Fibroblast of villous mesenchyme (primary cell): ENCODE measurements at regions not wholly inside any gene's neighbourhood (a gene's known extent, or its start where the extent isn't known, plus 50 kb on each side); places are given as distances from the start of the nearest gene placed in this dataset.
A peak's percentile ranks its signal among the peaks of the same experiment; 100 is the strongest.

Experiments used
- DNase-seq: peaks from one replicate; pipeline ENCODE4 v3.0.0-alpha.2; 2010; ENCODE audit warnings: low read depth
- H3K4me3 ChIP-seq: 2 replicates; pipeline ENCODE4 v1.5.1; 2011; ENCODE audit warnings: low read depth, mild to moderate bottlenecking, low read length
- TF ChIP-seq, protein P1 (sequence below): IDR thresholded peaks from 2 replicates; pipeline ENCODE4 v1.5.1; 2012; ENCODE audit warnings: low read depth, mild to moderate bottlenecking, low read length; ENCODE audit not compliant: insufficient read depth

DNA sequence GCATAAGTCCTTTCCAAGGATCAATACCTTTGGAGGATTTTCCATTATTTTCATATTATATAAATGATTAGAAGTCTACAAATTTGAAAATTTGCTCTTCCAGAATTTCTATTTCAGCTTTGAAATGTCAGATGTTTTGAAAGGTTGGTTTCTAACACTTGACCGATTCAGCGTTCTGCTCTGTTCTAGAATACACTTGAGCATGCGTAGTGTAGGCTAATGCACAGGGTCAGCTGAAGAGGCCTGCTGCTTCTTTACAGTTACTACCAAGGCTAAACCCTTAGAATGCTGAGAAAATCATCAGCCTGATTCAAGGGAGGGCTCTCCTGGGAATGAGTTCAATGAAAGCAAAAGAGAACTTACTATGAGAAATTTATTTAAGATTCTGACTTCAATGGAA, 177.6 kb downstream of the RNF144B start:
- no peak for DNase-seq
- no peak overlapping the region for H3K4me3 ChIP-seq
- TF ChIP-seq, protein P1, sequence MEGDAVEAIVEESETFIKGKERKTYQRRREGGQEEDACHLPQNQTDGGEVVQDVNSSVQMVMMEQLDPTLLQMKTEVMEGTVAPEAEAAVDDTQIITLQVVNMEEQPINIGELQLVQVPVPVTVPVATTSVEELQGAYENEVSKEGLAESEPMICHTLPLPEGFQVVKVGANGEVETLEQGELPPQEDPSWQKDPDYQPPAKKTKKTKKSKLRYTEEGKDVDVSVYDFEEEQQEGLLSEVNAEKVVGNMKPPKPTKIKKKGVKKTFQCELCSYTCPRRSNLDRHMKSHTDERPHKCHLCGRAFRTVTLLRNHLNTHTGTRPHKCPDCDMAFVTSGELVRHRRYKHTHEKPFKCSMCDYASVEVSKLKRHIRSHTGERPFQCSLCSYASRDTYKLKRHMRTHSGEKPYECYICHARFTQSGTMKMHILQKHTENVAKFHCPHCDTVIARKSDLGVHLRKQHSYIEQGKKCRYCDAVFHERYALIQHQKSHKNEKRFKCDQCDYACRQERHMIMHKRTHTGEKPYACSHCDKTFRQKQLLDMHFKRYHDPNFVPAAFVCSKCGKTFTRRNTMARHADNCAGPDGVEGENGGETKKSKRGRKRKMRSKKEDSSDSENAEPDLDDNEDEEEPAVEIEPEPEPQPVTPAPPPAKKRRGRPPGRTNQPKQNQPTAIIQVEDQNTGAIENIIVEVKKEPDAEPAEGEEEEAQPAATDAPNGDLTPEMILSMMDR = no peak

DNA sequence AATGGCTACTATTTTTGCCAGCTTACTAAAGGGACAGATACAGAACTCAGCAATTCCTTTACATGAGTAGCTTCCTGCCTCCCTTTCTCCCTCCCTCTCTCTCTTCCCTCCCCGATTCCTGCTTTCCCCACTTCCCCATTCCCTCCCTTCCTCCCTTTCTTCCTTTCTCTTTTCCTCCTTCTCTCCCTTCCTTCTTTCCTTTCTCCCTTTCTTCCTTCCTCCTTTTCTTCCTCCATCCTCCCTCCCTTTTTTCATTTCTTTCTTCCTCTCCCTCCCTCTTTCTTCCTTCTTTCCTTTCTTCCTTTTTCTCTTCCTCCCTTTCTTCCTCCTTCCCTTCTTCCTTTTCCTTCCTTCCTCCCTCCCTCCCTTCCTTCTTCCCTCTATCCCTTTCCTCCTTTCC, 178.1 kb downstream of the RNF144B start:
- H3K4me3 ChIP-seq = no peak overlapping the region
- DNase-seq = no peak
- TF ChIP-seq, protein P1 = no peak

GRCh38 chr6:18567380-18567779, 180.2 kb downstream of the RNF144B start:
- TF ChIP-seq, protein P1 = no peak
- no peak overlapping the region for H3K4me3 ChIP-seq
- no peak for DNase-seq

GRCh38 chr6:18577491-18577890, 190.3 kb downstream of the RNF144B start:
- no peak overlapping the region for H3K4me3 ChIP-seq
- DNase-seq = no peak
- TF ChIP-seq, protein P1 = no peak

- no peak for DNase-seq
- TF ChIP-seq, protein P1 = no peak
- H3K4me3 ChIP-seq = no peak overlapping the region
Observed at GRCh38 chr6:18579166-18579565, 192.0 kb downstream of the RNF144B start.

- no peak overlapping the region for H3K4me3 ChIP-seq
- TF ChIP-seq, protein P1 = no peak
- DNase-seq = peak; percentile 44
Observed at GRCh38 chr6:18579869-18580268, 192.7 kb downstream of the RNF144B start.

- no peak for DNase-seq
- TF ChIP-seq, protein P1 = no peak
- no peak overlapping the region for H3K4me3 ChIP-seq
Observed at GRCh38 chr6:18584372-18584771, 197.2 kb downstream of the RNF144B start.
